ENCODE measurements at regions not wholly inside any gene's neighbourhood (a gene's known extent, or its start where the extent isn't known, plus 50 kb on each side); places are given as distances from the start of the nearest gene placed in this dataset.

- no peak for DNase-seq (ENCODE audit: extremely low spot score, insufficient read length, low read depth)
- FAIRE-seq, result no peak
Observed at GRCh38 chr6:1126036-1126435, 185.9 kb upstream of the FOXQ1 start.

- FAIRE-seq (no peak), DNase-seq (ENCODE audit: extremely low spot score, insufficient read length, low read depth) (no peak)
Observed at GRCh38 chr6:1125297-1125696, 186.6 kb upstream of the FOXQ1 start.

GRCh38 chr6:1124885-1125284, 187.0 kb upstream of the FOXQ1 start:
- FAIRE-seq, result no peak
- DNase-seq (ENCODE audit: extremely low spot score, insufficient read length, low read depth), result no peak

DNA sequence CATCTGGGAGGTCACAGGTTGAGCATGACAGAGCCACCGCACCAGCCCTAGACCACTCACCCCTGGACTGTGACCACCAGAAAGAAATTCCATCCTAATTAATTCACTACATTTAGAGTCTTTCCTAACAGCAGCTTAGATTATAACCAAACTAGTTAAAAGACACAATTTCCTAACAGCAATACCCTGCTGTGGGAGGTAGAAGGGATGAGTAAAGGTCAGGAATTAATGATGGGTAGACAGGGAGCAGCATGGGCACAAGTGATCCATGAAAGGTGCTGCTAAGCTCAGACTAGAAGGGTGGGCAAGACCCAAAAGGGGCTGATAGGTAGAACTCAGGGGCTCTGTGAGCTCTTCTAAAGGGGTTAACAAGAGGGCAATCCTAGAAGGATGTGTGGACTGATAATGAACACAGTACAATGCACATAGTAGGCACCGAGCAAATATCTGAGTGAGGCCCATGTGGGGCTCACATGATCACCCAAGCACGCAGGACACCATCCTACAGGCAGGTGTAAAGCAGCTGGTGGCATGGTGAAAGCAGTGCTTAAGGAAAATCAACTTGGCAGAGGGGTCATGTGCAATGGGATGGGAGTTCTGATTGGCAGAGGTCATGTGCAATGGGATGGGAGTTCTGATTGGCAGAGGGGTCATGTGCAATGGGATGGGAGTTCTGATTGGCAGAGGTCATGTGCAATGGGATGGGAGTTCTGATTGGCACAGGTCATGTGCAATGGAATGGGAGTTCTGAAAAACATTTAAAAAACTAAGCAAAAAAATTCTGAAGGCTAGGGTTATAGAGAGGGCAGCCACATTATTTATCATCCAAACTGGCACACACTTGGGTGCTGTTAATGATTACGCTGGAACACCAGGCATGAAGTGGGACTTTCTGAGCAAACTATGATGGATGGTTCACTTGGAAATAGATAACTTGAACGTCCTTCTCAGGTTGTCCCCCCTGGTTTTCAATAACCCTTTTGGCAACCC, 188.2 kb upstream of the FOXQ1 start:
- no peak for DNase-seq (ENCODE audit: extremely low spot score, insufficient read length, low read depth)
- no peak for FAIRE-seq

- FAIRE-seq (no peak), DNase-seq (ENCODE audit: extremely low spot score, insufficient read length, low read depth) (no peak)
Observed at GRCh38 chr6:1122083-1122482, 189.8 kb upstream of the FOXQ1 start.

- FAIRE-seq (no peak), DNase-seq (ENCODE audit: extremely low spot score, insufficient read length, low read depth) (no peak)
Observed at GRCh38 chr6:1118287-1118647, 193.6 kb upstream of the FOXQ1 start.

- no peak for FAIRE-seq
Observed at GRCh38 chr6:1117530-1118286, 194.2 kb upstream of the FOXQ1 start.

DNA sequence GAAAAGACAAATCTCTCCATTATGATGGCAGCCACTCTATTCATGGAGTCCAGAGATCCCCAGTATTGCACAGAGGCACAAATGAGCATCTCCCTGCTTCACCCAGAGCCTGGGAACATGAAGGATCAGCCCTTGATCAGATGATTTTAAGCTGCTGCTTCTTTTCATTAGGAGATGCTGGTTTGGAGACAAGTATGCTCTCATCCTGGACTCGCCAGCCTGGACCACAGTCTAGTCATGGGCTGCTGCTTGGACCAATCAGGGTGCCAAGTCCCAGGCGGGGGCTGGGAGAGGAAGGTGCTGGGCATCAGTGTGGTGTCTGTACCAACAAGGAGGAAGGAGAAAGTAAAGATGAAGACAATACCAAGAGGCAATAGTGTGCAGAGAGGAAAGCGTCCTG, 195.7 kb upstream of the FOXQ1 start:
- DNase-seq (ENCODE audit: extremely low spot score, insufficient read length, low read depth) (no peak), FAIRE-seq (no peak)

More at GRCh38 chr6:1117530-1118286, 194.2 kb upstream of the FOXQ1 start:
- no peak for DNase-seq (ENCODE audit: extremely low spot score, insufficient read length, low read depth)

- no peak for FAIRE-seq
Observed at GRCh38 chr6:1113916-1114540, 197.9 kb upstream of the FOXQ1 start.

DNA sequence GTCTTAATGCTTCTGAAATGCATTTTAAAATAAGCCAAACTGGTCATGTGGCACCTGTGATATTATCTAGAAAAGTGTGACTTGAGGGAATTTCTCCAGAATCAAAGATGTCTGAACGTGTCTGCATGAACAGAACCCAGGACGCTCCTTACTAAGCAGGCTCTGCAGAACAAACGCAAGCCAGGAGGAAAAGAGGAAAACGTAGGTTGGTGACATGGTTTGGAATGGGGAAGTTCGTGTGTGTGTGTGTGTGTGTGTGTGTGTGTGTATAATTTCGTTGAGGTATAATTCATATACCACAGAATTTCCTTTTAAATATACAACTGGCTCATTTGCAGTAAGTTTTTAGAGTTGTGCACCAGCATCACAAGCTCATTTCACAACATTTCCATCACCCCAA, 200.5 kb upstream of the FOXQ1 start:
- no peak for FAIRE-seq
- DNase-seq (ENCODE audit: extremely low spot score, insufficient read length, low read depth), result no peak

More at GRCh38 chr6:1113916-1114540, 197.9 kb upstream of the FOXQ1 start:
- no peak for DNase-seq (ENCODE audit: extremely low spot score, insufficient read length, low read depth)

DNA sequence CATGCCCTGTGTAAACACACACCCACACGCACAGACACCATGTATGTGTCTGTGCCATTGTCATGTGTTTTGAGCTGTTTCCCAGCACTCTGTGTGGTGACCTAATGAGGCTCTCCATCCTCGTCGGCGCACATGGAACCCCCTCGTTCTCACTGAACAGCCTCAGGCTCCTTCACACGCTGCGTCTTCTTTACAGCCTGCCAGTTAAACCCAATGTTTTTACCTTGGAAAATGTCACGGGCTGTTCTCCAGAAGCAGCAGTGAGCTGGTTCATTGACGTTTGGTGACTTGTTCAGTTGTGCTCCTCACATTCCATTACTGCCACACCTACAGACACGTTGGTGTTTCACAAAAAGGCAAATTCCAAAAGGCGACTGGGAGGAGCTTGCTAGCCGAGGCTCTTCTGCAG, 201.0 kb upstream of the FOXQ1 start:
- DNase-seq (ENCODE audit: extremely low spot score, insufficient read length, low read depth), result no peak
- FAIRE-seq, result no peak

DNA sequence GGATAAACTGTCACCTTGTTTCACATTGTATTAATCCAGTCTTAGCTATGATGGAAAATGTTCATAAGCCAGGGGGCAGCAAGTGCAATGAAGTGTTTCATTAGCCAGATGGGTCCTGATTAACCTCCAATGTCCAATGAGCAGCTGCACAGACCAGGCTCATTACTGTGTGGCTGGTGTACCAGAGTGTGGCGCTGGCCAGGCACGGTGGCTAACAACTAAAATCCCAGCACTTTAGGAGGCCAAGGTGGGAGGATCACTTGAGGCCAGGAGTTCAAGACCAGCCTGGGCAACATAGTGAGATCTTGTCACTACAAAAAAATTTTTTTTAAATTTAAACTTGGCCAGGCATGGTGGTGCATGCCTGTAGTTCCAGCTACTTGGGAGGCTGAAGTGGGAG, 201.7 kb upstream of the FOXQ1 start:
- no peak for FAIRE-seq
- no peak for DNase-seq (ENCODE audit: extremely low spot score, insufficient read length, low read depth)

GRCh38 chr6:1109134-1109533, 202.8 kb upstream of the FOXQ1 start:
- no peak for DNase-seq (ENCODE audit: extremely low spot score, insufficient read length, low read depth)
- FAIRE-seq, result no peak

- FAIRE-seq, result no peak
- DNase-seq (ENCODE audit: extremely low spot score, insufficient read length, low read depth), result no peak
Observed at GRCh38 chr6:1108198-1108597, 203.7 kb upstream of the FOXQ1 start.

GRCh38 chr6:1107578-1107977, 204.3 kb upstream of the FOXQ1 start:
- DNase-seq (ENCODE audit: extremely low spot score, insufficient read length, low read depth), result no peak
- no peak for FAIRE-seq

- FAIRE-seq (no peak), DNase-seq (ENCODE audit: extremely low spot score, insufficient read length, low read depth) (no peak)
Observed at GRCh38 chr6:1105833-1106400, 206.0 kb upstream of the FOXQ1 start.

- DNase-seq (ENCODE audit: extremely low spot score, insufficient read length, low read depth) (no peak), FAIRE-seq (no peak)
Observed at GRCh38 chr6:1104988-1105670, 206.8 kb upstream of the FOXQ1 start.

DNA sequence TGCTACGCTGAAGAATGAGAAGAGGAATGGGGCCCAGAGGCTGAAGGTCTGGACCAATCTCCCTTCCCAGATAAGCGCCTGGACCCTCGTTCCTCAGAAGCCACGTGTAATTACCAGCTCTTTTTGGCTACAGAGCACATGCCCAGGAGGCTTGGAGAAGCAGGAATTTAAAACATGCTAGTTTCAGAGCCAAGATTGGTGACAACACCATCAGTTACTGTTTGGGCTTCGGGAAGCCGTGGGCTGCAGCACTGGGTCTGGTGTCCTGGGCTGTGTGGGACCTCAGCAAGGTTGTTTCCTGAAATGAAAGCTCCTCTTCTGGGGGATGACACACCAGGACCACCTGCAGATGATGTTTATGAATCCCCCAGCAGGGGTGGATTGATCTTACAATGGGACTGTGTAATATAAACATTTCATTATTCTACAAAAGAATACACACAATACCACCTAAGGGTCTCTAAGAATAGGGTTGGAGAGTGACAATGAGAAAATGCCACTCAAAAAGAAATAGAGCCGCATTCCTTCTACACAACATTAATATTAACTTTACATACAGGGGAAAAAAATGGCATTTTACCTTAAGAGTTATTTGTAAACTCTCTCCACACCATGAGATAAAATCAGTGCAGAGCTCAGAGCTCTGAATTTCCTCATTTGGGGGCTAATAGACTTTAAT, 207.8 kb upstream of the FOXQ1 start:
- DNase-seq (ENCODE audit: extremely low spot score, insufficient read length, low read depth) (no peak), FAIRE-seq (no peak)

DNA sequence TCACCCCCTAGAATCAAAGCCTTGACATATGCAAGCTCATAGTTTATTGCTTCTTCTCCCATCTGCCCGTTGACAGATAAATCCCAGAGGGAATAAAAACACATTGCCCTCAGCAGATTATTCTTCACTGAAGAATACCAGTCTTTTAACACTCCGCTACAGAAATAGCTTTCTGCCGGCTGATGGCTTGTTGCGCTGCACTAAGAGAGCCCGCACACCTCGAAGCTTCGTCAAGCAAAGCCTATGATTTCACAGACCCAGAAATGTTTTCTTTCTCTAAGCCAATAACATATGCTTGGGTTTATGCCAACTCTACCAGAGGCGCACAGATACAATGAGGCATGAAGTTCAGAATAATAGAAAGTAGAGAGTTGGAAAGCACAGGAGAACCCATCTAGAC, 208.9 kb upstream of the FOXQ1 start:
- no peak for DNase-seq (ENCODE audit: extremely low spot score, insufficient read length, low read depth)
- no peak for FAIRE-seq

Measured in GM18507 (cell line).